GM21515 (cell line): ENCODE measurements at regions not wholly inside any gene's neighbourhood (a gene's known extent, or its start where the extent isn't known, plus 50 kb on each side); places are given as distances from the start of the nearest gene placed in this dataset.

ENCODE experiments used
- ATAC-seq: cut with Tn5 transposase; IDR thresholded peaks from one replicate; pipeline ENCODE4 v1.9.1; 2021; ENCODE audit not compliant: unreplicated experiment

- no peak for ATAC-seq
Measured at GRCh38 chrX:69365755-69366154, 138.4 kb upstream of the NALF2 start.

GRCh38 chrX:69365349-69365748 lies 138.8 kb upstream of the NALF2 start:
- ATAC-seq: no peak

GRCh38 chrX:69362856-69363255 lies 141.3 kb upstream of the NALF2 start:
- ATAC-seq: no peak

GRCh38 chrX:69362354-69362753 lies 141.8 kb upstream of the NALF2 start:
- ATAC-seq: no peak

GRCh38 chrX:69361311-69361845 lies 142.7 kb upstream of the NALF2 start:
- ATAC-seq: no peak

- ATAC-seq: no peak
Measured at GRCh38 chrX:69357317-69357716, 146.8 kb upstream of the NALF2 start.

- ATAC-seq: no peak
Measured at GRCh38 chrX:69324851-69325250, 159.6 kb upstream of the PJA1 start.

GRCh38 chrX:69323786-69324720 lies 158.8 kb upstream of the PJA1 start:
- ATAC-seq: no peak

- ATAC-seq: no peak
Measured at GRCh38 chrX:69321789-69322188, 156.5 kb upstream of the PJA1 start.

GRCh38 chrX:69321006-69321655 lies 155.9 kb upstream of the PJA1 start:
- no peak for ATAC-seq

GRCh38 chrX:69320116-69320515 lies 154.9 kb upstream of the PJA1 start:
- ATAC-seq: no peak

- no peak for ATAC-seq
Measured at GRCh38 chrX:69319376-69319775, 154.1 kb upstream of the PJA1 start.

GRCh38 chrX:69318651-69319340 lies 153.5 kb upstream of the PJA1 start:
- ATAC-seq: no peak

- no peak for ATAC-seq
Measured at GRCh38 chrX:69317721-69318120, 152.5 kb upstream of the PJA1 start.

GRCh38 chrX:69314436-69315348 lies 149.4 kb upstream of the PJA1 start:
- ATAC-seq: no peak

GRCh38 chrX:69313617-69314290 lies 148.5 kb upstream of the PJA1 start:
- no peak for ATAC-seq

- ATAC-seq: no peak
Measured at GRCh38 chrX:69311936-69312670, 146.8 kb upstream of the PJA1 start.

- ATAC-seq: no peak
Measured at GRCh38 chrX:69309074-69309792, 144.0 kb upstream of the PJA1 start.

- ATAC-seq: no peak
Measured at GRCh38 chrX:69307756-69308155, 142.5 kb upstream of the PJA1 start.
